Coronary artery (tissue), 2 donors: ENCODE measurements at regions not wholly inside any gene's neighbourhood (a gene's known extent, or its start where the extent isn't known, plus 50 kb on each side); places are given as distances from the start of the nearest gene placed in this dataset.
"Not testable (repeated sequence)": the region's sequence is repeated elsewhere in the genome, so short reads cannot be mapped to it uniquely, and the experiment has no call there.

ENCODE experiments used
- DNase-seq: peaks from one replicate; pipeline ENCODE4 v3.0.0-alpha.2; 2017; ENCODE audit warnings: low spot score
- H3K27ac ChIP-seq, 2 donors: fragments of 200-600 bp; sonication (generic); one replicate each; pipeline ENCODE4 v1.5.1; 2016 to 2019
- H3K4me3 ChIP-seq: fragments of 200-600 bp; sonication (generic); 2 replicates; pipeline ENCODE4 v1.5.1; 2016; ENCODE audit warnings: mild to moderate bottlenecking, moderate library complexity
- CTCF ChIP-seq: fragments of 200-600 bp; sonication (generic); IDR thresholded peaks from one replicate; pipeline ENCODE4 v1.5.1; 2019; ENCODE audit warnings: antibody characterized with exemption

GRCh38 chr12:114547636-114548035 is 136.3 kb downstream of the TBX3 start:
- no peak for TF ChIP-seq CTCF
- H3K4me3 ChIP-seq, result no peak overlapping the region
- no peak overlapping the region for H3K27ac ChIP-seq
- no peak for DNase-seq

GRCh38 chr12:114530417-114530816 is 124.5 kb upstream of the TBX5 start:
- H3K4me3 ChIP-seq, result no peak overlapping the region
- TF ChIP-seq CTCF, result no peak
- no peak for DNase-seq
- no peak overlapping the region for H3K27ac ChIP-seq

- H3K27ac ChIP-seq, result no peak overlapping the region
- no peak for DNase-seq
- no peak overlapping the region for H3K4me3 ChIP-seq
- TF ChIP-seq CTCF, result no peak
Measured at GRCh38 chr12:114529966-114530365, 124.0 kb upstream of the TBX5 start.

- DNase-seq, result no peak
- TF ChIP-seq CTCF, result no peak
- H3K27ac ChIP-seq, result no peak overlapping the region
- no peak overlapping the region for H3K4me3 ChIP-seq
Measured at GRCh38 chr12:114528766-114529165, 122.8 kb upstream of the TBX5 start.

GRCh38 chr12:114521160-114521559 is 115.2 kb upstream of the TBX5 start:
- H3K27ac ChIP-seq, H3K4me3 ChIP-seq, DNase-seq: not testable (repeated sequence)

- DNase-seq, result no peak
- Histone ChIP-seq H3K27ac (no peak overlapping the region), H3K4me3 (no peak overlapping the region)
- no peak for TF ChIP-seq CTCF
Measured at GRCh38 chr12:114512351-114512750, 106.4 kb upstream of the TBX5 start.

GRCh38 chr12:114508529-114509129 is 102.7 kb upstream of the TBX5 start:
- Histone ChIP-seq H3K27ac (no peak overlapping the region), H3K4me3 (no peak overlapping the region)
- DNase-seq, result no peak
- peak; percentile 61 for TF ChIP-seq CTCF

- no peak overlapping the region for H3K4me3 ChIP-seq
- no peak for TF ChIP-seq CTCF
- DNase-seq, result no peak
- no peak overlapping the region for H3K27ac ChIP-seq
Measured at GRCh38 chr12:114506651-114507050, 100.7 kb upstream of the TBX5 start.
